VCaP (cell line): ENCODE measurements at regions not wholly inside any gene's neighbourhood (a gene's known extent, or its start where the extent isn't known, plus 50 kb on each side); places are given as distances from the start of the nearest gene placed in this dataset.

Experiments
- H3K27ac ChIP-seq: fragments of 450-650 bp; 2 replicates; pipeline ENCODE4 v1.5.1; 2017
- TF ChIP-seq, protein P1 (sequence below): fragments of 450-650 bp; conservative IDR thresholded peaks from 2 replicates; pipeline ENCODE4 v1.5.1; 2017; ENCODE audit warnings: mild to moderate bottlenecking, moderate library complexity

GRCh38 chr13:67643516-67644055 is 413.4 kb upstream of the PCDH9 start:
- no peak overlapping the region for H3K27ac ChIP-seq
- TF ChIP-seq, protein P1, sequence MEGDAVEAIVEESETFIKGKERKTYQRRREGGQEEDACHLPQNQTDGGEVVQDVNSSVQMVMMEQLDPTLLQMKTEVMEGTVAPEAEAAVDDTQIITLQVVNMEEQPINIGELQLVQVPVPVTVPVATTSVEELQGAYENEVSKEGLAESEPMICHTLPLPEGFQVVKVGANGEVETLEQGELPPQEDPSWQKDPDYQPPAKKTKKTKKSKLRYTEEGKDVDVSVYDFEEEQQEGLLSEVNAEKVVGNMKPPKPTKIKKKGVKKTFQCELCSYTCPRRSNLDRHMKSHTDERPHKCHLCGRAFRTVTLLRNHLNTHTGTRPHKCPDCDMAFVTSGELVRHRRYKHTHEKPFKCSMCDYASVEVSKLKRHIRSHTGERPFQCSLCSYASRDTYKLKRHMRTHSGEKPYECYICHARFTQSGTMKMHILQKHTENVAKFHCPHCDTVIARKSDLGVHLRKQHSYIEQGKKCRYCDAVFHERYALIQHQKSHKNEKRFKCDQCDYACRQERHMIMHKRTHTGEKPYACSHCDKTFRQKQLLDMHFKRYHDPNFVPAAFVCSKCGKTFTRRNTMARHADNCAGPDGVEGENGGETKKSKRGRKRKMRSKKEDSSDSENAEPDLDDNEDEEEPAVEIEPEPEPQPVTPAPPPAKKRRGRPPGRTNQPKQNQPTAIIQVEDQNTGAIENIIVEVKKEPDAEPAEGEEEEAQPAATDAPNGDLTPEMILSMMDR, result no peak

DNA sequence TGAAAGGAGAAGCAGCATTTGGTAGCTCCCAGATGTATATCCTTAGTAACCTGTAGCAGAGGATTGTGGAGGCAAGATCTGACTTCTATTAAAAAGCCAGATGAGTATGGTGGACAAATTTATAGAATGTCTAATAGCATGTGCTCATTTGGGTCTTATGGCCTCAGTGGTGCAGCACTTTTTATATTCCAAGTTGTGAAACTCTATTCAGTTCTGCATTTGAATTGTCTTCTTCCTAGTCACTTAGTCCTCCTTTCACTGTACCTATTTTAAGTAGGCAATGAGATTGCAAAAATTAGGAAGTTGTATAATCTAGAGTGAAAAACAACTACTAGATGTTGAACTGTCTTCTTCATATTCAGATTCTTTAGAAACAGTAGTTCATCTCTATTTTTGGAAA is 412.5 kb upstream of the PCDH9 start:
- H3K27ac ChIP-seq, result no peak overlapping the region
- TF ChIP-seq, protein P1, result no peak

- H3K27ac ChIP-seq, result no peak overlapping the region
- TF ChIP-seq, protein P1, result no peak
Observed at GRCh38 chr13:67635754-67636153, 405.6 kb upstream of the PCDH9 start.

- TF ChIP-seq, protein P1, result no peak
- H3K27ac ChIP-seq, result no peak overlapping the region
Observed at GRCh38 chr13:67632590-67632989, 402.5 kb upstream of the PCDH9 start.

GRCh38 chr13:67630640-67631039 is 400.5 kb upstream of the PCDH9 start:
- TF ChIP-seq, protein P1, result no peak
- H3K27ac ChIP-seq, result no peak overlapping the region

- H3K27ac ChIP-seq, result no peak overlapping the region
- TF ChIP-seq, protein P1, result no peak
Observed at GRCh38 chr13:67623630-67624029, 393.5 kb upstream of the PCDH9 start.

- TF ChIP-seq, protein P1, result no peak
- no peak overlapping the region for H3K27ac ChIP-seq
Observed at GRCh38 chr13:67620665-67621064, 390.5 kb upstream of the PCDH9 start.
